Endothelial cell of hepatic sinusoid (primary cell): ENCODE measurements at regions not wholly inside any gene's neighbourhood (a gene's known extent, or its start where the extent isn't known, plus 50 kb on each side); places are given as distances from the start of the nearest gene placed in this dataset.
"Not testable (repeated sequence)": the region's sequence is repeated elsewhere in the genome, so short reads cannot be mapped to it uniquely, and the experiment has no call there.

Experiments used
- in situ Hi-C: cut with HindIII; loops from 2 replicates; pipeline ENCODE4 v1.10.0; 2017; ENCODE audit warnings: low sequenced_read_pairs

GRCh38 chr11:92045301-92045700 lies 179.3 kb upstream of the FAT3 start:
- in situ Hi-C loops: no loop called here

GRCh38 chr11:92035488-92035887 lies 189.1 kb upstream of the FAT3 start:
- in situ Hi-C loops: no loop called here

- in situ Hi-C loops: not testable (repeated sequence)
These were observed 197.5 kb upstream of the FAT3 start for GRCh38 chr11:92027136-92027535.

DNA sequence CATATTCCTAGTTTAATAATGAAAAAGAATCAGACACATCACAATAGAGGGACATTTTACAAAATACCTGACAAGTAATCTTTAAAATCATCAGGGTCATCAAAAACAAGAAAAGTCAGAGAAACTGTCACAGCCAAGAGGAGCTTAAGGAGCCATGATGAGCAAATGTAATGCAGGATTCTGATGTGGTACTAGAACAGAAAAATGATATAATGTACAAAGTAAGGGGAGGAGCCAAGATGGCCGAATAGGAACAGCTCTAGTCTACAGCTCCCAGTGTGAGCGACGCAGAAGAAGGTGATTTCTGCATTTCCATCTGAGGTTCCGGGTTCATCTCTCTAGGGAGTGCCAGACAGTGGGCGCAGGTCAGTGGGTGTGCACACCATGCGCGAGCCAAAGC lies 198.0 kb upstream of the FAT3 start:
- in situ Hi-C loops: no loop called here

DNA sequence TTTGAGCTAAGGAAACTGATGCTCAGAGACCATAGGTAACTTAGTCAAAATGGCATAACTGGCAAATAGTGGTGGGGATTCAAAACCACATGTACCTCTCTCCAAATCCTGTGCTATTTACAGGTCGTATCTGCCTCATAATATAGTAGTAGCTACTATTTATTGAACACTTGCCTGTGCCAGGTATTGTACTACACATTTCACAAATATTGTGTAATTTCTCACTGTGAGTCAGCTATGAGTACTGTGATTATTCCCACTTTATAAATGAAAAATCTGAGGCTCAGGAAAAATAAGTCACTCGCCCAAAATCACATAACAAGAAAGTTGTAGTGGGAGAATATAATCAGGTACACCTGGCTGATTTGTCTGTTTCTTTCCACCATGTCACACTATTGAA lies 199.8 kb upstream of the FAT3 start:
- in situ Hi-C loops: no loop called here

DNA sequence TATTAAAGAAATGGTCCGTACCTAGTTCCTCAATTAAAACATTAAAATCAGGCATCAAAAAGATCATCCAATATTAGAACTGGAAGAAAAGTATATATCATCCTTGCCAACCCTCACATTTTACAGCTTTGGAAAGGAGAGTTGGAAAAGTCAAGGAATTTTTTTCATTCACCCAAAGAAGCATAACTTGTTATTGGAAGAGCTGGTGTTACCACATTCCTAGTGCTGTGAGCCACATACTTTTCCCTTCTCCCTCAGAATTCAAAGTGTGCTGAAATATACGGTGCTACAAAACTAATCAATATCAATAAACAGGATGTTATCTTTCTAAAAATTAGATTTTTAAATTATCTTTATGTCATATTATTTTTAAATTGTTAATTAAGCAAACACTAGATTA lies 202.1 kb upstream of the FAT3 start:
- in situ Hi-C loops: no loop called here

DNA sequence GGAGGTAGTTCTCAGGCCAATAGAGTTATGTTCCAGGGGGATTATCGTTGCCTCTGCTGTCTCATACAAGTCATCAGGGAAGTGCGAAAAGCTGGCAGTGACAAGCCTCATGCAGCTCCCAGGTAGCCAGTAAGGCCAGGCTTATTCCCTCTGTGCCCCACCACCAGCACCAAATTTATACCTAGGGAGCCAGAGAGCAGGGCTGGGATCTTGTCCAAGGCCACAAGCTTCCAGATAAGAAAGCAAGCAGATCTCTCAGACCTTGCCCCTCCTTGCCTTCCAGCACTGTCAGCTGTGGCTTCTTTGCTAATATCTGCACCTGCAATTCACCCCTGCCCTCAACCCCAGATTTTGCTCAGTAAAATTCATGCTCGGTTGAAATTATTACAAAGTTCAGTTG lies 206.3 kb upstream of the FAT3 start:
- in situ Hi-C loops: no loop called here

DNA sequence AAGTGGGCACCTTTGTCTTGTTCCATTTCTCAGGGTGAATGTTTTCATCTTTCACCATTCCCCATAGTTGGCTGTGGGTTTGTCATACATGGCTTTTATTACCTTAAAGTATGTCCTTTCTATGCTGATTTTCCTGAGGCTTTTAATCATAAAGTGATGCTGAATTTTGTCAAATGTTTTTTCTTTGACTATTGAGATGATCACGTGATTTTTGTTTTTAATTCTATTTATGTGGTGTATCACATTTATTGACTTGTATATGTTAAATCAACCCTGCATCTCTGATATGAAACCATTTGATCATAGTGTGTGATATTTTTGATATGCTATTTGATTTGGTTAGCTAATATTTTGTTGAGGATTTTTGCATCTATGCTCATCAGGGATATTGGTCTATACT lies 216.4 kb upstream of the FAT3 start:
- in situ Hi-C loops: no loop called here

- in situ Hi-C loops: no loop called here
These were observed 222.1 kb upstream of the FAT3 start for GRCh38 chr11:92002568-92002967.

GRCh38 chr11:91998481-91998880 lies 226.1 kb upstream of the FAT3 start:
- in situ Hi-C loops: no loop called here

DNA sequence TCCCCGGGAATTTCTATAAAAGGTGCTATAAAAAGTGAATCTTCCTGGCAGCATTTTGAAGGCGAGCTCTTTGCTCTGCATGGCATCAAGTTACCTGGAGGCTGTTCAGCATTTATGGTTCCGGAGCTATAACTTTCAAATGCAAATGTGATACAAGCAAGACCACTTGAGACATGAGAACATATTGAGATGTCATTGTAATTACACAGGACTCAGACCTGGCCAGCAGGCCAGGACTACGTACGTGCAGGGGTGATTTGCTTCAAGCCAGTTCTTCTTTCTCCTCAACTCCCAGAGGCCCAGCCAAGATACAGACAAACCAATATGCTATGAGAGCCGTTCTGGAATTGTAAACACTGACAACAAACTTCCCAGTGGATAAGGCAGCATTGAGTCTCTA lies 227.4 kb upstream of the FAT3 start:
- in situ Hi-C loops: no loop called here

- in situ Hi-C loops: no loop called here
These were observed 228.1 kb upstream of the FAT3 start for GRCh38 chr11:91996526-91996925.

- in situ Hi-C loops: not testable (repeated sequence)
These were observed 236.2 kb upstream of the FAT3 start for GRCh38 chr11:91988443-91988842.

DNA sequence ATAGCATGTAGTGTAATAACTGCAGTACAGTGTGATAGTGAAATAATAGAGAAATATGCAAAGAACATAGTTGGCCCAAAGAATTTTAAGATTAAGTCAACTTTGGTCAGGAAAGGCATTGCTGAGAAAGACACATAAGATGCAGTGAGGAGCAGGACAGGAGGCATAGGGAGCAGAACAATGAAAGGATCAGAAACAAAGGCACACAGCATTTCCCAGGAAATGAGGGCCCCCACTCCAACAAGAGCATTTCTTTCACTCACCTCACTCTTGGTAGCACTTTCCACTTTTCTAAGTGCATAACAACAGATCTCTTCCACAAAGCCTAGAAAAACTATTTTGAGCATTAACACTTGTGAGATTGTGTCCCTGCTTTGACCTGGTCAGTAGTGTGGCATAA lies 238.4 kb upstream of the FAT3 start:
- in situ Hi-C loops: no loop called here

GRCh38 chr11:91984033-91984584 lies 240.5 kb upstream of the FAT3 start:
- in situ Hi-C loops: no loop called here

GRCh38 chr11:91981995-91982394 lies 242.6 kb upstream of the FAT3 start:
- in situ Hi-C loops: no loop called here

DNA sequence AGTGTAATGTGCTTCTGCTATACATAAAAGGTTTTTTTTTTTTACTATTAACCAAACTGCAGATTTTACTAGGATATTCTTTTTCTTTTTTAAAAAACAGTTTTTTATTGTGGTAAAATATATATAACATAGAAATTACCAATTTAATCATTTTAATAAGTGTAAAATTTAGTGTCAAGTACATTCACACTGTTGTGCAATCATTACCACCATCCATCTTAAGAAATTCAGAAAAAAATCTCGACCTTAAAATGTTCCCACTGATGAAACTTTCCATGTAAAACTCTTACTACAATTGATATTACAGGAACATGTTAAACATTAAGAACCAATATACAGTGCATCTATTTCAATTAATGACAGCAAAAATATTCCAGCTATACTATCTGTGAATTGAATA lies 244.8 kb upstream of the FAT3 start:
- in situ Hi-C loops: no loop called here

DNA sequence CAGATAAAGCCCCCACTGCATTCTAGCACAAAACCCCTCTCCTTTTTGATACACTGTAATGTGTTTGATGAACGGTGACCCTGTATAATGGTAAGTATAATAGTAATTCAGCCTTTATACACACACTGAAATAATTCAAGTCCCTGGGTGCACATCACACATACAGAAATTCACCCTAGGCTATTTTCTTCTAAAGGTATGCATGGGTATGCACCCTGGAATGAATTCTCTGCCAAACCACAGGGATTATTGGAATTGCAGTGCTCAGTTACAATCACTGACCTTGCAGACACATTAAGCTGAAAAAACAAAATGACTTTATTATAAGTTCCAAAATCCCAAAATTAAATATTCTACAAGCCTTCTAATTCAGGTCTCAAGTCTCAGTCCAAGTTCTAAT lies 245.9 kb upstream of the FAT3 start:
- in situ Hi-C loops: no loop called here

DNA sequence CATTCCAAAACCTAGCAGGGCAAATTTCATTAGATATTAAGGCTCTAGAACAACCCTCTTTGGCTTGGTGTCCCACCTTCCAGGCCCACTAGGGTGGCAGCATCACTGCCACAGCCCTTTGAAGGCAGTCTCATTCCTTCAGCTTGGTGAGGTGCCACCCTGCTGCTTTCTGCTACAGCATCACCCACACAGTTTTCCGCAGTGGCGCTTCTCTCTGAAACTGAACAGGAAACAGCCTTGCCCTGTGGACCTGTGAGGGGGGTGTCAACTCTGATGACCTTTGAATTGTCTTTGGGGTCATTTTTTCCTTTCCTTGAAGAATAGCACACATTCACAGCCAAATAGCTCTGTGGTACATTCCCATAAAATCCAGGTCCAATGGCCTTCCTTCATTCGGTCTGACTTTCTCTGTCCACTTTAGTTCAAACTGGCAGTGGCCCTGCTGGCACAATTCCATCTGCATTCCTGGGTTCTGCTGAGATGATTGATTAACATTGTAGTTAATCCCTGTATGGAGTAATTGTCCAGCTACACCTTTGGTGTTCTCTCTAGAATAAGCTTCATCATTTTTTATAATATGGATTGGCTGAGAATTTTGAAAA lies 251.9 kb upstream of the FAT3 start:
- in situ Hi-C loops: no loop called here

- in situ Hi-C loops: no loop called here
These were observed 254.0 kb upstream of the FAT3 start for GRCh38 chr11:91970624-91971023.

DNA sequence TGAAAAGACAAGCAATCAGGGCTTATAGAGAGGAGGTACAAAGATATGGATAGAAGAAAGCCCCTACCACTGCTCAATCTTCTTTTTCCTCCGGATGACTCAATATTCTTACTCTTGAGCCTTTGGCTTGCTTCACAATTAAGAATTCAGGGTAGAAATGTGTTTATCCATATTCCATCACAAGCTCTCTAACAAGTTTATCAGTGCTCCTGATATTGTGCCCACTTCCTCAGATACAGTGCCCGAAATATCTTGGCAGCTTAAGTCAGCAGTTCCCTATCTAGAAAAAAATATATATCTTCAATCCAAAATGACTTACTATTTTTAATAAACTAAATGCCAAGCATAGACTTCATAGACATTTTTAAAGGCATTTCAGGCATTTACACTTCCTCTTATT lies 255.1 kb upstream of the FAT3 start:
- in situ Hi-C loops: no loop called here

- in situ Hi-C loops: no loop called here
These were observed 256.9 kb upstream of the FAT3 start for GRCh38 chr11:91967691-91968045.

DNA sequence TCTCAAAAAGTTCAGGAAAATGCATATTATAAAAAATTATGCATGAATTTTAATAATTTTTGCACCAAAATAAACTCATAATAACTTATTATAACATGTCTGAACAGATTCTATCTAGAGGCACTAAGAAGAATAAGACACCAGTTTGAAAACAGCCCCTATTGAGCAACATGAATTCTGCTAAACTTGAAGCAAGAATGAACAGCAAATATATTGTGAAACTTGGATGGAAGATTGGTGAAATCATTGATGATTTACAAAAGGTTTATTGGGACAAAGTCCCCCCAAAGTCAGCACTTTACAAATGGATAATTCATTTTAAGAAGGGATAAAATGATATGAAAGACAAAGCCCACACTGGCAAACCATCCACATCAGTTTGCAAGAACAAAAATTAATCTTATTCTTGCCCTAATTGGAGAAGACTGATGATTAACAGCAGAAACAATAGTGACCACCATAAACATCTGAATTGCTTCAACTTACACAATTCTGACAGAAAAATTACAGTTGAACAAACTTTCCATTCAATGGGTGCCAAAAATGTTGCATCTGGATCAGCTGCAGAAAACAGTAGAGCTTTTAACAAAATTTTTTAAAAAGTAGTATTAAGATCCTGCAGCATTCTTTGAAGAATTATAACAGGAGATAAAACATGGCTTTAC lies 257.5 kb upstream of the FAT3 start:
- in situ Hi-C loops: no loop called here
